ENCODE measurements at regions not wholly inside any gene's neighbourhood (a gene's known extent, or its start where the extent isn't known, plus 50 kb on each side); places are given as distances from the start of the nearest gene placed in this dataset.

GRCh38 chr2:221642447-221642846 lies 70.3 kb upstream of the EPHA4 start:
- in situ Hi-C loops (cut with MboI; ENCODE audit: low sequenced_read_pairs), result no loop called here

DNA sequence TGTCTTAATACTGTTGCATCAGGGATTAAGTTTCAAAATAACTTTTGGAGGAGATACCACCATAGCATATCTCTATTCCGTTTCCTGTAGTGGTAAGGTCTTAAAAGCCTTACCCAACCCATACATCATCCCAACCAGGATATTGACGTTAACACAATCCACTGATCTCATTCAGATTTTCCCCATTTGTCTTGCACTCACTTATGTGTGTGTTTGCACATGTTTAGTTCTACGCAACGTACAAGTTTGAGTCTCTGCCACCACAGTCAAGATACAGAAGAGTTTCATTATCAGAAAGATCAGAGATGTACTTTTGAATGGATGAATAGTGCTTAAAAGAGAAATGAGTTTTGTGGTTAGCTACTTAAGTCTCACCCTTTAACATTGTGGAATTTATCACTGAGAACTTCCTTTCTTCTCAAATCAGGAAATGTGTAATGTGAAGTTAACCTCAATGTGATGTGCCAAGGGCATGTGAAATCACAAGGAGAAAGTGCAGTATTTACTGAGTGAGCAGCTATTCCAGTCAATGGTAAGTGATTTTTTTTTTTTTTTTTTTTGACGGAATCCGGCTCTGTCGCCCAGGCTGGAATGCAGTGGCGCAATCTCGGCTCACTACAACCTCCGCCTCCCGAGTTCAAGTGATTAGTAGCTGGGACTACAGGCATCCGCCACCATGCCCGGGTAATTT lies 69.2 kb upstream of the EPHA4 start:
- in situ Hi-C loops (cut with MboI; ENCODE audit: low sequenced_read_pairs), result no loop called here

DNA sequence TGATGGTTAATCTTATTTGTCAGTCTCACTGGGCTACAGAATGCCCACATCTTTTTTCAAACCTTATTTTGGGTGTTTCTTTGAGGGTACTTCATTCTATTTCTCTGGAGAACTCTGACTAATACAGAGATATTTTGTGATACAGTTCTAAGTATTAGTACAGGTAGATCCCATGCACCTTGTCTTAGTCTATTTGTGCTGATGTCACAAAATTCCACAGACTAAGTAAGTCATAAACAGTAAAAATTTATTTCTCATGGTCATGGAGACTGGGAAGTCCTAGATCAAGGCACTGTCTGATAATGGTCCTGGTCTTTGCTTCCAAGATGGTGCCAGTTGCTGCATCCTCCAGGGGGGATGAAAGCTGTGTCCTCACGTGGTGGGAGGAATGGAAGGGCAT lies 68.6 kb upstream of the EPHA4 start:
- in situ Hi-C loops (cut with MboI; ENCODE audit: low sequenced_read_pairs), result no loop called here

- in situ Hi-C loops (cut with MboI; ENCODE audit: low sequenced_read_pairs), result no loop called here
Observed at GRCh38 chr2:221637851-221638250, 65.7 kb upstream of the EPHA4 start.

GRCh38 chr2:221635949-221636348 lies 63.8 kb upstream of the EPHA4 start:
- in situ Hi-C loops (cut with MboI; ENCODE audit: low sequenced_read_pairs), result no loop called here

- in situ Hi-C loops (cut with MboI; ENCODE audit: low sequenced_read_pairs), result no loop called here
Observed at GRCh38 chr2:221629468-221629867, 57.4 kb upstream of the EPHA4 start.

- in situ Hi-C loops (cut with MboI; ENCODE audit: low sequenced_read_pairs), result no loop called here
Observed at GRCh38 chr2:221624475-221624874, 52.4 kb upstream of the EPHA4 start.
